NCI-H1092 (cell line): ENCODE measurements at regions not wholly inside any gene's neighbourhood (a gene's known extent, or its start where the extent isn't known, plus 50 kb on each side); places are given as distances from the start of the nearest gene placed in this dataset.
"Not testable (repeated sequence)": the region's sequence is repeated elsewhere in the genome, so short reads cannot be mapped to it uniquely, and the experiment has no call there.

Source experiments
- DNase-seq: peaks from one replicate; lab custom pipeline; 2025; lab: John Stamatoyannopoulos, UW

DNA sequence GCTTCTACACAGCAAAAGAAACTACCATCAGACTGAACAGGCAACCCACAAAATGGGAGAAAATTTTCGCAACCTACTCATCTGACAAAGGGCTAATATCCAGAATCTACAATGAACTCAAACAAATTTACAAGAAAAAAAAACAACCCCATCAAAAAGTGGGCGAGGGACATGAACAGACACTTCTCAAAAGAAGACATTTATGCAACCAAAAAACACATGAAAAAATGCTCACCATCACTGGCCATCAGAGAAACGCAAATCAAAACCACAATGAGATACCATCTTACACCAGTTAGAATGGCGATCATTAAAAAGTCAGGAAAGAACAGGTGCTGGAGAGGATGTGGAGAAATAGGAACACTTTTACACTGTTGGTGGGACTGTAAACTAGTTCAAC is 171.8 kb upstream of the IL12B start:
- DNase-seq, result not testable (repeated sequence)

DNA sequence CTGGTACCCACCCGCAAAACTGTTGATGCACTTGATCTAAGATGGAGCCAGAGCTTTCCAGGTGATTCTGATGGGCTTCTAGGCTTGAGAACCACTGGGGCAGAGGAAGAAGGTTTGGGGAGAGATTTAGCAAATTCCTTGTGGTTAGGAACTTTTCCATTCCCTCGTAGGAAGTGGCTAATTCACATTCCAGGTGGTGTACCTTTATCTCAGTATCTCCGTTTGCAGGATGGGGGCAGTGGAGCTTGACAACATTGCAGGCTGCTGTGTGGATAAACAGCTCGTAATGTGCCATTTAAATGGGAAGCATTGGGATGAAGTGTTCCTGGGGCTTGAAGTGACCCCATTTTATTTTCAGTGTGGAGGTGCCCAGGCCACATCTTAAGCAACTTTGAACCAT is 172.9 kb upstream of the IL12B start:
- DNase-seq, result no peak

DNA sequence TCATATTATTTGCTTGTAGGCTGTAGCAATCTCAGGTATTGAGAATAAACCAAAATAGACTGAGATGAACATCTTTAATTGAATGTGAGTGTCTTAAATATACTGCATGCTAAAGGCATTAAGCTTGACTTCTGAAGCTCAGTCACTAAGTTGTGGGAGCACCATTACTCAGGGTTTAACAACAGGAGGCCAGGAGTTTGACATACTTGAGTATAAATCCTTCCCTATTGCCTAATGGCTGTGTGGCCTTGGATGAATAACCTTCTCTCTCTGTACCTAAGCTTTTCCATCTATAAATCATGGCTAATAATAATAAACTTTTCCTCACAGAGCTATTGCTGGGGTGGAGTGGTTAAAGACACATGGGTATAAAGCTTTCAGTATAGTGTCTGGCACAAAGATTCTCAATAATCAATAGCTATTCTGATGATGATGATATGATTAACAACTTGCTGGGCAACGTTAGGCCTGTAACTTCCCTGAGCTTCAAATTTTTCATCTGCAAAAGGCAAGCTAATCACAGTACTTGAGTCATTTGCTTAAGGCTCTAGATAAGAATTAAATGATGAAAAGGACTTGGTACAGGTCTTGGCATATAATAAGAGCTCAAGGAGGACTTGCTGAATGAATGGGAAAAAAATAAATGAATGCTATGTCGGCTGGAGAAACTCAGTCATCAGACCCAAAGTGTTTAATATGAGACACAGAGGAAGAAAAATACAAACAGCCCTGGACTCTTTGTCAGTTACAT is 174.0 kb upstream of the IL12B start:
- DNase-seq, result no peak

DNA sequence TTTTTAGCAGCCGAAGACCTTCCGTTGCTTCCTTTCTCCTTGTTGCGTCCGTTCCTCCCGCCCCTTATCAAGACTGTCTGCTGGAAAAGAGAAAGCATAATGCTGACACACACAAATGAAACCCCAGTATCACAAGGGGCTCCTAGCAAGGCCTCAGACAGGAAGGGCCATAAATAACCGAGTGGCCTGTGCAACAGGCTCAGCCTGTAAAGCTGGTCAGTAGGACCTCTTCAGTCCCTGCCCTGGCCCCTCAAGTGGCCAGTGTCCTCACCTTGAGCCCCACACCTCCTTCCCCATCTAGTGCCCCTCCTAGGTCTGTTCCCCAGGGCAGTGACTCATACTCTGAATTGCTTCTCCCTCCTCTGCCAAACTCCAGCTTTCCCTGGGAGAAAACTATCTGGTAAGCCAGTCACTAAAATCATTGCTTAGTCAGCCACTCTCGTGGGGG is 174.6 kb upstream of the IL12B start:
- no peak for DNase-seq

DNA sequence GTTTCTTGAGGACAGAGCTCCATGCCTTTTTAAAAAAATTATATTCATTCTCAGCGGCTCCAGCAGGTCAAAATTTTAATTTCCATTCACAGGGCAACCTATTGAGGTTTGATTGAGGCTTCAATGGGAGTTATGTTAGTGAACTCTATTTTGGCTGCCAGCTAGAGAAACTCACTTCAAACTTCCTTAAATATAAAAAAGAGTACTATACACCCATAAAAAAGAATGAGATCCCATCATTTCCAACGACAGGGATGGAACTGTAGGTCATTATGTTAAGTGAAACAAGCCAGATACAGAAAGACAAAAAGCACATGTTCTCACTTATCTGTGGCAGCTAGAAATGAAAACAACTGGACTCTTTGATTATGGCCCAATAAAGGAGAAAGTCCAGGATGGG is 176.8 kb upstream of the IL12B start:
- no peak for DNase-seq

DNA sequence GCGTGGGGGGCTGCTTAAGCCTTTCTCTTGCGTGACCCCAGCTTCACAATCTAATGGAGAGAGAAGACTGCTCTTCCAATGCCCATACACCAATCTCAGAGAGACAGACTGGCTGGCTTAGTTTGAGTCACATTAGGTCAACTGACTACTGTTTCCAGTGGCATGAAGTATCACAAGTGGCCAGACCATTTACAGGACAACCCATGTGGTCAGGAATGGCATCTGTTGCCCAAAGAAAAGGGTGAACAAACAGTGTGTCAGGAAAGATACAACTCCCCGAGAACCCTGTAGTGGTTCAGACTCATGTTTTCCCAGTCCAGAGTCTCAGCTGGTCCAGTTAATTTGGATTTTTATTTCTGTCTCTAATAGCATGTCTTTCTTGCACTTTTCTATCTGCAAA is 177.4 kb upstream of the IL12B start:
- DNase-seq, result no peak

DNA sequence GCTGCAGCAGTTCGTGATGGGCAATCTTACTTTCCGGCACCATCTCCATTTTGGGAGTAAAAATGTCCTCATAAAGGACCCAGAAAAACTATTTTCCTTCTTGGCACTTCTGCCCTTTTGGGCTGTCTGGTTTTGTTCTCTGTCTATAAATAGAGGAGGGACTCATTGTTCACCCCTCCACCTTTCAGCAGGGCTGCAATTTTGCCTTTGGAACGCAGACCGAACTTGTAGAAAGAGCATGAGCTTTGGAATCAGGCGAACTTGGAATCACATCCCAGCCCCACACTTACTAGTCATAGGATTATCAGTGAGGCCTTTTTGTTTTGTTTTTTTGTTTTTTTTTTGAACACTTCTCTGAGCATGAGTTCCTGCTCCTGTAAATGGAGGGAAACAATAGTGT is 178.1 kb upstream of the IL12B start:
- no peak for DNase-seq

DNA sequence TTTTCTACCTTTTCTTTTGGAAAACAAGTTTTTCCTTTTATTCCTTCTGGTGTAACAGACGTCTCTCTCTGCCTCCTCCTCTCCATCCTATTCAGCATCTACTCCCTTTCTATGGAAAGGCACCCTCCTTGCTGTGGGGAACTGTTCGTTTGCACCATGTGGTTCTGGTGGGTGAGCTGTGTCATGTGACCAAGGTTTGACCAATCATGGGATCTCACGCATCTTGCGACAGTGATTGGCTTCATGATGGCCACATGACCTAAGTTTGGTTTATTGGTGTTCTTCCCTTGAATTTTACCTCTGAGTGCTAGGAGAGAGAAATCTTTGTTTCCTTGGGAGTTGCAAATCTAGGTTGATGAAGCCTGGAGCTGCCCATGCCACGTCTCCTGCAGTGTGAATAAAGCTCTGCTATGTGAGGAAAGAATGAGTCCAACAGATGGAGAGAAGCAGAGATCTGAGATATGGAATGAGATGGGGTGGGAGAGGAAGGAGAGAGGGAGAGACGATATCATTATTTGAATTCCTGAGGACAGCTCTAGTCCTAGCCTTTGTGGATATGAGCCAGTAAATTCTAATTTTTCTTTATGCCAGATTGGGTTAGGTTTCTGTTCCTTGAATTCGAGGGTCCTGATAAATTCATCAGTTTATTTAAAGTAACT is 178.8 kb upstream of the IL12B start:
- no peak for DNase-seq

DNA sequence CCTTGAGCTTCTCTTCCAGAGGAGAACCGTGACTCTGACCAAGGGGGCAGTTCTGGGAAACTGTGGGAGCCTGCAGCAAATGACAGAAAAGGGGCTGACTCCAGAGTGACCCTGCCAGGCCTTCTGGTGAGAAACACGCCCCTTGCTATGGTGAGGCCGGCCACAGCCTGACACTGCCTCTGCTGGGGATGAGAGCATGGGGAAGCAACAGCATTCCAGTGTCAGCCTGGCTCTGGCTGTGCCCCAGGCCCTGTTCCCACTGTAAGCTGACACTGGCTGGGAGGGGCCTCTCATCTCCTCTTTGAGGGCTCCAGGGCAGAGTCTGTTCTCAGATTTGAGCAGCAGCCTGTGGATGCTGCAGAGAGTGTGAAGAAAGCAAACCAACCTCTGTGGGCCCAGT is 180.0 kb upstream of the IL12B start:
- no peak for DNase-seq

DNA sequence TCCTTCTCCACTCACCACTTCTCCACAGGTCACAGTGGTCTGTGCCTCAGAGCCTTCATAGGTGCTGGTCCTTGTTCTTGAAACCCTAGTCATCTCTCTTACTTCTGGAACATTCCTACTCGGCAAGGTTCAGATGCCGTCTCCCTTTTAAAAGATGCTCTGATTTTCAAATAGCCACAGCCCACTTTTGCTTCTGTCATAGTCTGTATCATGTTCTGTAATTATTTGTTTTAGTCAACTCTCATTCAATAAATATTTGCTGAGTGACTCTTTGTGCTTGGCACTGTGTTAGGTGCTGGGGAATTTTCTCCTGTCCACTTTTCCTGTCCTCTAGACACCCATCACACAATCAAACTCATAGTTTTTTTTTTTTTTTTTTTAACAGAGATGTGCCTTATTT is 181.3 kb upstream of the IL12B start:
- DNase-seq, result no peak

DNA sequence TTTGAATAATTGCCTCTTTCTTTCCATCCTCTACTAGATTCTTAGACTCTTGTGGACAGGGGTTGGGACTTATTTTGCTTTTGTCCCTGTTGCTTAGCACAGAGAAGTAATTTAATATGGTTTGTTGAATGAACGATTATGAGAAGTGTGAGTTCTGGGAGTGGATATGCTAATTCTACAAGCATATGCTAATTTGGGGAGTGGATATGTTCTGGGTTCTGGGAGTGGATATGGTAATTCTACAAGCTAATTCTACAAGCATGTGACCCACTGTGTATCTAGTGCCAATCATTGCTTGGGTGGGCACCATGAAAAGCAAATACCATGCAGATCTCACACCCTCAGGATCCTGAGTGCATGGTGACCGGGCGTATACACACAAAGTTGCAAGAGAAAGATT is 181.8 kb upstream of the IL12B start:
- DNase-seq, result no peak

DNA sequence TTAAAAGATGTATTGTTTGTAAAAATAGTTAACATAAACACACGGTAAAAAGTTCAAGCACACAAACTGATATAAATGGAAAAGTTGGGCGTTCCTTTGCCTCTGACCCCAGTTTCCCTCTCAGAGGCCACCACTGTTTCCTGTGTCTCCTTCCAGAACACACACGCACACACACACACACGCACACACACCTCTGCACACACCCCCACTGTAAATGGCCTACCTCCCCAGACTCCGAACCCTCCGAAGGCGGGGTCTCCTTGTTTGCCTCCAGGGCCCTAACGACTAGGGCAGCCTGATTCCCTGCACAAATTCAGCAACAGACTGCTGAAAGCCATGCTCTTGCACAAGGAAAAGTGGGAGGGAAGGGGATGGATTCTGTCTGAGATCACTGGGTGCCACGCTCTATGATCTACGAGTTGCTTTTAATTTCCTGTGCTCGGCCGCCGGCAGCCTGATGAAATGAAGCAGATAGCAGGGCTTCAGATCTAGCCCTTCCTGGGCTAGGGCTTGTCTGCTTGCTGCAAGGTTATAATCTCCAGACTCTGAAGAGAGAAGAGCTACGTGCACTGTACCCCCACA is 184.0 kb upstream of the IL12B start:
- no peak for DNase-seq

DNA sequence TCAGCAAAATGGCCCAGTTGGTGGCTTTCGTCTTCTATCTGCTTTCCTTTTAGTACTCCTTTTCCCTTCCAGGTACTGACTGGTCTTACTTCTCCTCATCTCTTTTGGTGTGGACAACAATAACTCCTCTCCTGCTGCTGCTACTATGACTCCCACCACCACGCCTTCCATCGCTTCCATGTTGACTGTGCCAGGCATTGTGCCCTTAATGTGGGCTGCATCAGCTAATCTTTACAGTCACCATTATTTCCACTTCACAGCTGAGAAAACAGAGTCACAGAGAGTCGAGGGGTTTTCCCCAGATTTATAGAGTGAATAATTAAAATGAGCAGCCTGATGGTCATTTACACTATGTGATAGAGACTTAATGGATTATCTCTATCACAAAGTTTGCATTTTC is 184.9 kb upstream of the IL12B start:
- no peak for DNase-seq

DNA sequence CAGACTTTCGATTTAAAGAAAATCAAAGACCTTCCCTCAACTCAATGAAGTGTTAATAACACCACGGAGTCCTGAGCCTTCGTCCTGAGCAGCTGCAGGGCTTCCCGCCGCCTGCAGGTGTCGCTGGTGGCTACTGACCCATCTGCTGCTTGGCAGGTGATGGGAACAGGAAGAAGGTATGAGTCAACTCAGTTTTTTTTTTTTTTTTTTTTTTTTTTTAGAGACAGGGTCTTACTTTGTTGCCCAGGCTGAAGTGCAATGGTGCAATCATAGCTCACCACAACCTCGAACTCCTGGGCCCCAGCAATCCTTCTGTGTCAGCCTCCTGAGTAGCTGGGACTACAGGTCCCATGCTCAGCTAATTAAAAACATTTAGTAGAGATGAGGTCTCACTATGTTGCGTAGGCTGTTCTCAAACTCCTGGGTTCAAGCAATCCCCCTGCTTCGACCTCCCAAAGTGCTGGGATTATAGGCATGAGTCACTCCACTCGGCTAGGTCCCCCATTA is 185.7 kb upstream of the IL12B start:
- no peak for DNase-seq

DNA sequence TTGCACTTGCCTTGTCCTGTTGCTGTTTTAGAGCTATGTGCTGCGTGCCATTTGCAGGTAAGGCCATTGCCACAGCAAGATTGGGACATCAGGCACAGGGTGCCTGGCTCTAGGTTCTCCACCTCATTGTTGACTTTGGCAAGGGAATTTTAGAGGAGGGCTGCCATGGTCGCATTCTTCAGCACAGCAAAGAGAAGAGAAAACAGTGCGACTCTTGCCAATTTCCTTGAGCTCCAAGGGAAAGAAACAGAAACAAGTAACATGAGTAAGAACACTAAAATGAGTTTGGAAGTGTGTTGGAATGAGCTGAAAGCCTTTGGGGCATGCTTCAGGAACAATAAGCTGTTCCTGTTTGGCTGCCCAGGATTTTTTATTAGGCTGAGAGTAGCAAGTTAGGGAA is 188.1 kb upstream of the IL12B start:
- no peak for DNase-seq

DNA sequence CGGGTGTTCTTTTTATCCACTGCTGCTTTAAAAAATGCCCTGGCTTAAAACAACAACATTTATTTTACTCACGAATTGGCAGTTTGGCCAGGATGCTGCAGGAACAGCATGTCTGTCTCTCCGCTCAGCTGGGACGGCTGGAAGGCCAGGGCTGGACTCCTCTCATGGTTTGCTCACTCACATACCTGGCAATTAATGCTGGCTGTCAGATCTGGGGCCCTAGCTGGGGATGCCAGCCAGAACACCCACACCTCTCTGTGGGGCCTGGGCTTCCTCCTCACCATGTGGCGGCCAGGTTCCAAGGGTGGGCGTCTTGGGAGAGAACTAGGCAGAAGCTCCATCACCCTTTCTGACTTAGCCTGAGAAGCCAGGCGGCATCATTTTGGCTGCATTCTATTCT is 189.1 kb upstream of the IL12B start:
- no peak for DNase-seq

DNA sequence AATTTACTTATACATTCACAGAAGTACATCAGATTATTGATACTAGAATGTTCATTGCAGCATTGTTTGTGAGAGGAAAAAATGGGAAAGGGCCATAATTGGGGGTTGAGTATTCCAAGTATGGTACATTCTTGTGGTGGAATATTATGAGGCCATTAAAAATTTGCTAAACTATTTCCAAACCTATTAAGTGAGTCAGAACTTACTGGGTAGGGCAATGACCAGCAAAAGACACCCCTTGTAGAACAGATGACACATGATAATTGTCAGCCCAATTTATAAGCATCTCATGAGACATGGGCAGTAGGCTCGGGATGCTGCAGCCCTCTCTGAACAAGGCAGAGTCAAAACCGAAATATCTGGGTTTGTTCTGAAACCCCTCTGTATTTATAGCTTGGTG is 192.6 kb upstream of the IL12B start:
- no peak for DNase-seq

DNA sequence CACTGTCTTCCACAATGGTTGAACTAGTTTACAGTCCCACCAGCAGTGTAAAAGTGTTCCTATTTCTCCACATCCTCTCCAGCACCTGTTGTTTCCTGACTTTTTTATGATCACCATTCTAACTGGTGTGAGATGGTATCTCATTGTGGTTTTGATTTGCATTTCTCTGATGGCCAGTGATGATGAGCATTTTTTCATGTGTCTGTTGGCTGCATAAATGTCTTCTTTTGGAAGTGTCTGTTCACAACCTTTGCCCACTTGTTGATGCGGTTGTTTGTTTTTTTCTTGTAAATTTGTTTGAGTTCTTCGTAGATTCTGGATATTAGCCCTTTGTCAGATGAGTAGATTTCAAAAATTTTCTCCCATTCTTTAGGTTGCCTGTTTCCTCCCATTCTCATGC is 194.0 kb upstream of the IL12B start:
- not testable (repeated sequence) for DNase-seq

DNA sequence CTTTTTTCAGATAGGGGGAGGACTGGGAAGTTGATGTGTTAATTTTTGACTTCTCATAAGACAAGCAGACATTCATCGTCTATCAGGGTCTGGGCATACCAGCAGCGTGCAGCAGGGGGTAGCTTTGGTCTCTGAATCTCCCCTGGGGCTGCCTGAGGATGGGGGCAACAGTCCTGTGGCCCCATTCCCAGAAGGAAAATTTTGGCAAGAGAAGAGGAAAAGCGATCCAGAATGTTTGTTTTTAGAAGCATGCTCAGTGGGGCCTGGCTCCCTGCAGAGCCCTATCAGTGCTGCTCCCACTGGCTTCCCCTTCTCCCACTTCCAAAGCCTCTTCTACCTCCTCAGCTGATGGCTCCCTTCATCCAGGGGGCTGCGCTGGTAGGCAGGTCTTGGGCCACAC is 194.8 kb upstream of the IL12B start:
- no peak for DNase-seq

DNA sequence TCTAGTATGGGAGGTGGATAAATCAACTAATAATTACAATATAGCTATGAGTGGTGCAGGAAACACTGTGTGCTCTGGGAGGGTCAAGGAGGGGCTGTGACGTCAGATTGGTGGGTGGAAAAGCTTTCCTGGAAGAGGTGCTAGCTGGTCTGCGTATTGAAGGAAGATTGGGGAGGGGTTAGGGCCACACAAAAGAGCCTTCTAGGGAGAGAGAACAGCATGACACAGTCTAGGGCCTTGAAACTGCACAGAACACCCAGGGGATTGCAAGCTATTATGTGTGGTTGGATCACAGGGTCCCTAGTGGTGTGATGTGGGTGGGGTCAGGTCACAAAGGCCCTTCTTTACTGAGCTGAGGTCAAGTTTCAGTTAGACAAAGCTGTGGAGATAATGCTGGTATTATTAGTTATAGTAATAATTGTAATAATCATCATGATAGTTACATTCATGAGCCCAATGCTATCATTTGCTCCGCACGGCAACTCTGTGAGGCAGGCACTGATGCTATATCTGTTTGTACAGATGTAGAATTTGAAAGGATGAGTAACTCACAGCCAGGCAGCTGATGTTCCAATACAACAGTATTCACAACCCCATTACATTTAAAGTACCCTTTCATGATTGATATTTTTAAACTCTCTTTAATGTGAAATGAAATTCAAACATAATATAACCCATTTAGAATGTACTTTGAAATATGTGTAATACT is 197.4 kb upstream of the IL12B start:
- DNase-seq, result no peak

DNA sequence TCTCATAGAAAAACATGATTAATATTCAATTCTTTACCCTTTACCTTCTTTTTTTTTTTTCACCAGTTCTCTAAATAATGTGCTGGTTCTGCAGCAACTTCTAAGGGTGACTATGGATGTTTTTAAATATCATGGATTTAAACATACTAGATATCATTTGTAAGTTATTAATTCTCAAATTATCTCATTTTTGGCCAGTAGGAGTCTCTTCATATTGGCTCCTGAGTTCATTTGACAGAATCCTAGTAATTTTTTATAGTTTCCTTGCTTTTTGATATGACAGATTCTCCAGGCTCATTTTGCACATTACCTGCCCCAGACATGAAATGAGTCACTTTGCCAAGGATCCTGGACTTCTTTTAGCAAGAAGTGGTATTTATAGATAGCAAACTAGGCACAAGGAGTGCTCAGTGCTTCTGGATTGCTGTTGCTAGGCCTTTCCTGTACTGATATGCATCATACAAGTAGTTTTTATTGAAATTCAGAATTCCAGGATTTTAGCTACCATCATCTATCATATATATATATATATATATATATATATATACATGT is 201.3 kb upstream of the IL12B start:
- no peak for DNase-seq

DNA sequence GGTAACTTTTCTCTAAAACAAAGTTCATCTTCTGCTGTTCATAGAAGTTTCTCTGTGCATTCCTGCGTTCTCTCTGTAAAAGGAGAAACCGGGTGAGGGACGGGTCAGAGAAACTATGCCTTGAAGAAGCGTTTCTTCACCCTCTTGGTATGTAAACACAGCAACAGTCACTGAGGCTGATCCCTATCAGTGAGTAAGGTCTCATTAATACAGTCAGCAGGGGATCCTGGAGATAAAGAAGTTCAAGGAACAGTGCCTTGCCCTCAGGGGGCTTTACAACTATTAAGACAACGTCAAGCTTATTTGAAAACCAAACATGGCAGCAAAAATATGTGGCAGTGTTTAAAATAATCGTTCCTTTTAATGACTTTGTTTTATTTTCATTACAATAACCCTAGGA is 202.9 kb upstream of the IL12B start:
- DNase-seq, result no peak
